Endothelial cell of umbilical vein (primary cell): ENCODE measurements at regions not wholly inside any gene's neighbourhood (a gene's known extent, or its start where the extent isn't known, plus 50 kb on each side); places are given as distances from the start of the nearest gene placed in this dataset.

Experiments
- BruUV-seq: library from RNA; stranded (reverse); fragments of 400-500 nt; replicated peaks from 2 replicates; lab custom pipeline; 2021; lab: Mats Ljungman, UMichigan
- CTCF ChIA-PET: fragments of 300-600, 350-600 bp; sonication (Branson Sonifier 250); formaldehyde crosslinking; loops from one replicate; lab custom pipeline; 2021; ENCODE audit warnings: antibody characterized with exemption, inconsistent platforms; lab: Charles Lee
- POLR2A ChIA-PET: fragments of 300-600, 350-600 bp; sonication (Branson Sonifier 250); formaldehyde crosslinking; loops from one replicate; lab custom pipeline; 2021; ENCODE audit warnings: antibody characterized with exemption, inconsistent platforms; lab: Charles Lee
- DNase-seq: peaks from one replicate; pipeline ENCODE4 v3.0.0-alpha.2; 2011; ENCODE audit warnings: low read depth, low spot score
- FAIRE-seq: peaks from 2 replicates; lab custom pipeline; 2011; peaks lifted over from hg19 to GRCh38; lab: Jason Lieb, UNC
- H2AFZ ChIP-seq: 2 replicates; pipeline ENCODE4 v1.6.0; 2012; ENCODE audit warnings: low read depth, low read length, control low read depth, inconsistent platforms
- H3K27ac ChIP-seq: 2 replicates; pipeline ENCODE4 v1.5.1; 2011; ENCODE audit warnings: low read depth, mild to moderate bottlenecking, control low read depth, low read length, moderate library complexity; ENCODE audit not compliant: insufficient read depth
- H3K27me3 ChIP-seq, 2 experiments: 2 replicates each; pipeline versions ENCODE4 v1.6.0 to v1.6.1; 2011; ENCODE audit warnings: low read length in 2 of 2, mixed read lengths in 1 of 2; ENCODE audit not compliant: control insufficient read depth in 2 of 2, insufficient read depth in 2 of 2
- H3K36me3 ChIP-seq, 2 experiments: 2 replicates in 1 of 2; 3 replicates in 1 of 2; pipeline ENCODE4 v1.5.1; 2011; ENCODE audit warnings: low read length in 2 of 2, mild to moderate bottlenecking in 1 of 2, moderate library complexity in 1 of 2; ENCODE audit not compliant: control insufficient read depth in 2 of 2, insufficient read depth in 2 of 2; ENCODE audit errors: extremely low read depth in 1 of 2
- H3K4me1 ChIP-seq: 3 replicates; pipeline ENCODE4 v1.5.1; 2011; ENCODE audit warnings: mild to moderate bottlenecking, low read length; ENCODE audit not compliant: control insufficient read depth, insufficient read depth; ENCODE audit errors: extremely low read depth
- H3K4me2 ChIP-seq: 2 replicates; pipeline ENCODE4 v1.6.1; 2011; ENCODE audit warnings: low read length, control low read depth, mixed read lengths; ENCODE audit not compliant: insufficient read depth
- H3K4me3 ChIP-seq, 3 experiments: fragments of 200-600 bp in 1 of 3; sonication (generic), shearing (Covaris generic) in 1 of 3; replicated peaks in 1 of 3; 2 replicates each; pipeline ENCODE4 v1.5.1; 2011 to 2016; ENCODE audit warnings: control low read depth in 3 of 3, low read length in 3 of 3, mild to moderate bottlenecking in 2 of 3, inconsistent platforms in 1 of 3, low read depth in 1 of 3, moderate library complexity in 1 of 3; ENCODE audit not compliant: insufficient read depth in 1 of 3
- H3K79me2 ChIP-seq: 2 replicates; pipeline ENCODE4 v1.6.0; 2012; ENCODE audit warnings: low read length, inconsistent platforms; ENCODE audit not compliant: control insufficient read depth, insufficient read depth
- H3K9ac ChIP-seq: replicated peaks from 2 replicates; pipeline ENCODE3; 2011; ENCODE audit warnings: low read length, control low read depth; ENCODE audit not compliant: insufficient read depth; ENCODE audit errors: extremely low read depth
- H3K9me1 ChIP-seq: replicated peaks from 3 replicates; pipeline ENCODE4 v1.6.0; 2011; ENCODE audit warnings: mild to moderate bottlenecking, low read length; ENCODE audit not compliant: control insufficient read depth, insufficient read depth; ENCODE audit errors: extremely low read depth
- H3K9me3 ChIP-seq: replicated peaks from 2 replicates; pipeline ENCODE4 v1.5.1; 2012; ENCODE audit warnings: low read length, inconsistent platforms; ENCODE audit not compliant: control insufficient read depth, insufficient read depth
- H4K20me1 ChIP-seq: replicated peaks from 2 replicates; pipeline ENCODE3; 2011; ENCODE audit warnings: mild to moderate bottlenecking, low read length; ENCODE audit not compliant: control insufficient read depth, insufficient read depth; ENCODE audit errors: extremely low read depth
- EZH2 ChIP-seq: IDR thresholded peaks from 2 replicates; pipeline ENCODE4 v1.6.1; 2012; ENCODE audit warnings: borderline replicate concordance, low read depth, mild to moderate bottlenecking, moderate library complexity, low read length, inconsistent platforms; ENCODE audit not compliant: severe bottlenecking
- FOS ChIP-seq: IDR thresholded peaks from 2 replicates; pipeline ENCODE4 v1.6.1; 2011; ENCODE audit warnings: mild to moderate bottlenecking, low read length, moderate library complexity, borderline replicate concordance; ENCODE audit not compliant: insufficient read depth
- GATA2 ChIP-seq: IDR thresholded peaks from 2 replicates; pipeline ENCODE4 v1.7.0; 2011; ENCODE audit warnings: low read depth, mild to moderate bottlenecking, moderate library complexity, mixed read lengths, low read length; ENCODE audit not compliant: insufficient read length, insufficient read depth
- JUN ChIP-seq: IDR thresholded peaks from 2 replicates; pipeline ENCODE4 v1.6.1; 2011; ENCODE audit warnings: borderline replicate concordance, low read depth; ENCODE audit not compliant: insufficient read length, insufficient read depth
- MYC ChIP-seq: IDR thresholded peaks from one replicate; pipeline ENCODE4 v1.6.1; 2011; ENCODE audit warnings: mild to moderate bottlenecking, low read depth, low read length
- POLR2A ChIP-seq: IDR thresholded peaks from 2 replicates; pipeline ENCODE4 v1.6.1; 2012; ENCODE audit warnings: low read depth, mild to moderate bottlenecking, control low read depth, low read length
- POLR2AphosphoS5 ChIP-seq: IDR thresholded peaks from 2 replicates; pipeline ENCODE4 v1.6.1; 2012; ENCODE audit warnings: low read depth, mild to moderate bottlenecking, control low read depth, low read length, moderate library complexity; ENCODE audit not compliant: insufficient read depth
- dilution Hi-C: fragments of 300-500 bp; cut with MboI; formaldehyde crosslinking; loops from one replicate; pipeline ENCODE4 v1.15.0; 2019; ENCODE audit warnings: low sequenced_read_pairs; ENCODE audit not compliant: extremely low pct_ligation_motif_present
- intact Hi-C: fragments of 100-400 bp; cut with micrococcal nuclease; formaldehyde crosslinking; loops from one replicate; pipeline ENCODE4 v1.10.0; 2022
- TF ChIP-seq, protein P1 (sequence below), 2 donors: IDR thresholded peaks; 1 replicate in 1 of 2; 2 replicates in 1 of 2; pipeline ENCODE4 v1.5.1; 2011; ENCODE audit warnings: low read length in 2 of 2, mild to moderate bottlenecking in 2 of 2, moderate library complexity in 2 of 2, control low read depth in 1 of 2, inconsistent platforms in 1 of 2, low read depth in 1 of 2; ENCODE audit not compliant: insufficient read depth in 1 of 2; ENCODE audit errors: extremely low read depth in 1 of 2
- TF ChIP-seq, protein P2 (sequence below): IDR thresholded peaks from 2 replicates; pipeline ENCODE4 v1.6.1; 2011; ENCODE audit not compliant: insufficient read depth, insufficient read length

DNA sequence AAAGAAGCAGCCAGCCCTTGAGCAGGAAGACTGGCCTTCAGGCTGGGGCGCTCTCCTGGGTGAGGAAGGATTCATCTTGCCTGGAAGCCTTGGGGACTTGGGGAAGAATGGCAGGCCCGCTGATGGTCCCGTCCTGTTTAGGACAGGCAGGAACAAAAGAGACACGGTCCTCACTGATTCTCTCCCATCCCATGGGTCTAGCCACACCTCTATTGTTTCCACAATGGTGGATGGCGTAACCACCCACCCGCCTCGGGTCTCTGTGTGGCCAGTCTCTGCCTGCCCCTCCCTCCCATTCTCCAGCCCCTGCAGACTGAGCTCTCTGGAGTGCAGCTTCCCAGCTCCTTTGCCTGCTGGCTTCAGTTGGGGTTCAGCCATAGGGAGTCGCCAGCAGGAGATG lies 284.3 kb downstream of the UACA start:
- Histone ChIP-seq H3K4me2 (no peak overlapping the region), H3K36me3 (no peaks in the 10 kb centered on the region), H3K79me2 (no peaks in the 10 kb centered on the region), H3K9me1 (no peaks in the 10 kb centered on the region), H4K20me1 (no peaks in the 10 kb centered on the region), H3K4me3 (no peak overlapping the region), H3K4me1 (peaks cover 20% of the 10 kb centered on the region), H2AFZ (no peak overlapping the region), H3K27ac (no peak overlapping the region), H3K9me3 (no peaks in the 10 kb centered on the region), H3K27me3 (peaks cover 2 to 4% of the 10 kb centered on the region in 2 experiments), H3K9ac (no peak overlapping the region)
- dilution Hi-C loops (no loop called here), intact Hi-C loops (loop anchor here (10.0 kb wide), 1 partner anchor 724 kb away; no protein-coding TSS in a partner anchor)
- no TSS peak for BruUV-seq
- ChIA-PET CTCF (interaction anchor here (2.0 kb wide), 1 partner anchor 12 kb away, joined by 9 read pairs; no protein-coding TSS in a partner anchor), POLR2A (no interaction called here)
- no peak for TF ChIP-seq POLR2A
- TF ChIP-seq EZH2, result no peak
- TF ChIP-seq FOS, result no peak
- TF ChIP-seq JUN, result no peak
- TF ChIP-seq, protein P1, sequence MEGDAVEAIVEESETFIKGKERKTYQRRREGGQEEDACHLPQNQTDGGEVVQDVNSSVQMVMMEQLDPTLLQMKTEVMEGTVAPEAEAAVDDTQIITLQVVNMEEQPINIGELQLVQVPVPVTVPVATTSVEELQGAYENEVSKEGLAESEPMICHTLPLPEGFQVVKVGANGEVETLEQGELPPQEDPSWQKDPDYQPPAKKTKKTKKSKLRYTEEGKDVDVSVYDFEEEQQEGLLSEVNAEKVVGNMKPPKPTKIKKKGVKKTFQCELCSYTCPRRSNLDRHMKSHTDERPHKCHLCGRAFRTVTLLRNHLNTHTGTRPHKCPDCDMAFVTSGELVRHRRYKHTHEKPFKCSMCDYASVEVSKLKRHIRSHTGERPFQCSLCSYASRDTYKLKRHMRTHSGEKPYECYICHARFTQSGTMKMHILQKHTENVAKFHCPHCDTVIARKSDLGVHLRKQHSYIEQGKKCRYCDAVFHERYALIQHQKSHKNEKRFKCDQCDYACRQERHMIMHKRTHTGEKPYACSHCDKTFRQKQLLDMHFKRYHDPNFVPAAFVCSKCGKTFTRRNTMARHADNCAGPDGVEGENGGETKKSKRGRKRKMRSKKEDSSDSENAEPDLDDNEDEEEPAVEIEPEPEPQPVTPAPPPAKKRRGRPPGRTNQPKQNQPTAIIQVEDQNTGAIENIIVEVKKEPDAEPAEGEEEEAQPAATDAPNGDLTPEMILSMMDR (IDR thresholded peaks at IDR 0.05; ENCODE audit: extremely low read depth in 1 of 2, insufficient read depth in 1 of 2, low read depth in 1 of 2, low read length in 2 of 2), result no peak
- no peak for TF ChIP-seq MYC
- TF ChIP-seq POLR2AphosphoS5, result no peak
- no peak for TF ChIP-seq GATA2
- TF ChIP-seq, protein P2, sequence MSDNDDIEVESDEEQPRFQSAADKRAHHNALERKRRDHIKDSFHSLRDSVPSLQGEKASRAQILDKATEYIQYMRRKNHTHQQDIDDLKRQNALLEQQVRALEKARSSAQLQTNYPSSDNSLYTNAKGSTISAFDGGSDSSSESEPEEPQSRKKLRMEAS, result no peak
- FAIRE-seq, result no peak
- DNase-seq, result no peak
